ENCODE measurements at regions not wholly inside any gene's neighbourhood (a gene's known extent, or its start where the extent isn't known, plus 50 kb on each side); places are given as distances from the start of the nearest gene placed in this dataset.

DNA sequence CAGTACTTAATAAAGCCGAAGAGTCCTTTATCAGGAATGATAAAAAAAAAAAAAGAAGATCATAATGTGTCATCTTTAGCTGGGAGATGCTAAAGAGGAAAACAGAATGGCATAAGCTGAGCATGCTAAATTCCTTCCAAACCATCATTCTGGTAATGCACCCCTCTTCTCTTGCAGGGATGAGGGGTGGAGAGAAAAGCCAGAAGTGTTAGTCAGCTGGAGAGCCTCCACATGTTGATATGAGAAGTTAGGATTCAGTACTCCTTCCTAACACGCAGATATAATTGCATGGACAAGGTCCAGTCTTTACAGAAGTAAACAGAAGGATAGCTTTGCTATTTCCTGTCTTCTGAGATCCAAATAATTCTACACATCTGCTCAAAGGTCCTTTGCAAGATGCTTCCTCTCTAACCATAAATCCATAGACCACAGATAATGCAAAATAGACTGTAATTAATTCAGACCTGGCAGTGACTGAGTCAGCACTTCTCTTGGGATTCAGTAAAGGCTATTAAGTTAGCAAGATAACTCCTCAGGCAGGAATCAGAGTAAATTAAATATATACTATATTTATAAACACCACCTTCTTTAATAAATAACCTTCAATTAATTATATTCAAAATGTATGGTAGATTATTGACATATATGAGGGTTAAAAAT, 930.0 kb upstream of the KLHL29 start:
- TF ChIP-seq CEBPB (IDR thresholded peaks at IDR 0.05; ENCODE audit: low read depth) (no peak), EZH2 (IDR thresholded peaks at IDR 0.05) (no peak), RAD21 (IDR thresholded peaks at IDR 0.05; ENCODE audit: low read depth) (no peak), ELF1 (IDR thresholded peaks at IDR 0.05; ENCODE audit: borderline replicate concordance, low read depth) (no peak), SP1 (IDR thresholded peaks at IDR 0.05; ENCODE audit: low read depth) (no peak), POLR2A (IDR thresholded peaks at IDR 0.05; ENCODE audit: borderline replicate concordance, extremely low read depth, insufficient read depth, insufficient read length) (no peak), POLR2AphosphoS5 (IDR thresholded peaks at IDR 0.05; ENCODE audit: low read depth, low read length) (no peak), SIN3A (IDR thresholded peaks at IDR 0.05; ENCODE audit: low read depth) (no peak), ZNF274 (IDR thresholded peaks at IDR 0.05; ENCODE audit: low read depth, low read length) (no peak)
- TF ChIP-seq, protein P1, sequence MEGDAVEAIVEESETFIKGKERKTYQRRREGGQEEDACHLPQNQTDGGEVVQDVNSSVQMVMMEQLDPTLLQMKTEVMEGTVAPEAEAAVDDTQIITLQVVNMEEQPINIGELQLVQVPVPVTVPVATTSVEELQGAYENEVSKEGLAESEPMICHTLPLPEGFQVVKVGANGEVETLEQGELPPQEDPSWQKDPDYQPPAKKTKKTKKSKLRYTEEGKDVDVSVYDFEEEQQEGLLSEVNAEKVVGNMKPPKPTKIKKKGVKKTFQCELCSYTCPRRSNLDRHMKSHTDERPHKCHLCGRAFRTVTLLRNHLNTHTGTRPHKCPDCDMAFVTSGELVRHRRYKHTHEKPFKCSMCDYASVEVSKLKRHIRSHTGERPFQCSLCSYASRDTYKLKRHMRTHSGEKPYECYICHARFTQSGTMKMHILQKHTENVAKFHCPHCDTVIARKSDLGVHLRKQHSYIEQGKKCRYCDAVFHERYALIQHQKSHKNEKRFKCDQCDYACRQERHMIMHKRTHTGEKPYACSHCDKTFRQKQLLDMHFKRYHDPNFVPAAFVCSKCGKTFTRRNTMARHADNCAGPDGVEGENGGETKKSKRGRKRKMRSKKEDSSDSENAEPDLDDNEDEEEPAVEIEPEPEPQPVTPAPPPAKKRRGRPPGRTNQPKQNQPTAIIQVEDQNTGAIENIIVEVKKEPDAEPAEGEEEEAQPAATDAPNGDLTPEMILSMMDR (IDR thresholded peaks at IDR 0.05 in 2 of 3, conservative IDR thresholded peaks at IDR 0.05 in 1 of 3; ENCODE audit: borderline replicate concordance in 1 of 3, insufficient read depth in 1 of 3, low read depth in 2 of 3, low read length in 2 of 3) = no peak
- TF ChIP-seq, protein P2, sequence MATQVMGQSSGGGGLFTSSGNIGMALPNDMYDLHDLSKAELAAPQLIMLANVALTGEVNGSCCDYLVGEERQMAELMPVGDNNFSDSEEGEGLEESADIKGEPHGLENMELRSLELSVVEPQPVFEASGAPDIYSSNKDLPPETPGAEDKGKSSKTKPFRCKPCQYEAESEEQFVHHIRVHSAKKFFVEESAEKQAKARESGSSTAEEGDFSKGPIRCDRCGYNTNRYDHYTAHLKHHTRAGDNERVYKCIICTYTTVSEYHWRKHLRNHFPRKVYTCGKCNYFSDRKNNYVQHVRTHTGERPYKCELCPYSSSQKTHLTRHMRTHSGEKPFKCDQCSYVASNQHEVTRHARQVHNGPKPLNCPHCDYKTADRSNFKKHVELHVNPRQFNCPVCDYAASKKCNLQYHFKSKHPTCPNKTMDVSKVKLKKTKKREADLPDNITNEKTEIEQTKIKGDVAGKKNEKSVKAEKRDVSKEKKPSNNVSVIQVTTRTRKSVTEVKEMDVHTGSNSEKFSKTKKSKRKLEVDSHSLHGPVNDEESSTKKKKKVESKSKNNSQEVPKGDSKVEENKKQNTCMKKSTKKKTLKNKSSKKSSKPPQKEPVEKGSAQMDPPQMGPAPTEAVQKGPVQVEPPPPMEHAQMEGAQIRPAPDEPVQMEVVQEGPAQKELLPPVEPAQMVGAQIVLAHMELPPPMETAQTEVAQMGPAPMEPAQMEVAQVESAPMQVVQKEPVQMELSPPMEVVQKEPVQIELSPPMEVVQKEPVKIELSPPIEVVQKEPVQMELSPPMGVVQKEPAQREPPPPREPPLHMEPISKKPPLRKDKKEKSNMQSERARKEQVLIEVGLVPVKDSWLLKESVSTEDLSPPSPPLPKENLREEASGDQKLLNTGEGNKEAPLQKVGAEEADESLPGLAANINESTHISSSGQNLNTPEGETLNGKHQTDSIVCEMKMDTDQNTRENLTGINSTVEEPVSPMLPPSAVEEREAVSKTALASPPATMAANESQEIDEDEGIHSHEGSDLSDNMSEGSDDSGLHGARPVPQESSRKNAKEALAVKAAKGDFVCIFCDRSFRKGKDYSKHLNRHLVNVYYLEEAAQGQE (IDR thresholded peaks at IDR 0.05; ENCODE audit: low read depth) = no peak
- TF ChIP-seq, protein P3, sequence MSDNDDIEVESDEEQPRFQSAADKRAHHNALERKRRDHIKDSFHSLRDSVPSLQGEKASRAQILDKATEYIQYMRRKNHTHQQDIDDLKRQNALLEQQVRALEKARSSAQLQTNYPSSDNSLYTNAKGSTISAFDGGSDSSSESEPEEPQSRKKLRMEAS (IDR thresholded peaks at IDR 0.05) = no peak
